HG03439 (cell line): ENCODE measurements at regions not wholly inside any gene's neighbourhood (a gene's known extent, or its start where the extent isn't known, plus 50 kb on each side); places are given as distances from the start of the nearest gene placed in this dataset.

Experiments
- ATAC-seq: cut with Tn5 transposase; IDR thresholded peaks from one replicate; pipeline ENCODE4 v1.9.1; 2021; ENCODE audit warnings: mild to moderate bottlenecking, moderate library complexity; ENCODE audit not compliant: unreplicated experiment

GRCh38 chr9:110048403-110048975 lies 159.5 kb downstream of the C9orf152 start:
- peak; percentile 68 for ATAC-seq

- peak; percentile 22 for ATAC-seq
These were observed 158.8 kb downstream of the C9orf152 start for GRCh38 chr9:110048976-110049698.

GRCh38 chr9:110049699-110050450 lies 158.1 kb downstream of the C9orf152 start:
- peak; percentile 32 for ATAC-seq

- ATAC-seq: peak; percentile 37
These were observed 157.0 kb downstream of the C9orf152 start for GRCh38 chr9:110050925-110051355.

GRCh38 chr9:110056062-110056461 lies 151.9 kb downstream of the C9orf152 start:
- ATAC-seq: no peak

- peak; percentile 66 for ATAC-seq
These were observed 149.5 kb downstream of the C9orf152 start for GRCh38 chr9:110058304-110058953.

- ATAC-seq: no peak
These were observed 148.5 kb downstream of the C9orf152 start for GRCh38 chr9:110059461-110059860.

GRCh38 chr9:110064803-110065202 lies 143.2 kb downstream of the C9orf152 start:
- no peak for ATAC-seq

GRCh38 chr9:110065532-110065931 lies 142.4 kb downstream of the C9orf152 start:
- ATAC-seq: peak; percentile 54

GRCh38 chr9:110066929-110067716 lies 140.8 kb downstream of the C9orf152 start:
- ATAC-seq: no peak

- ATAC-seq: no peak
These were observed 139.7 kb downstream of the C9orf152 start for GRCh38 chr9:110068212-110068611.

- ATAC-seq: no peak
These were observed 138.4 kb downstream of the C9orf152 start for GRCh38 chr9:110069326-110070248.

GRCh38 chr9:110072597-110073355 lies 135.2 kb downstream of the C9orf152 start:
- ATAC-seq: no peak

GRCh38 chr9:110073356-110073905 lies 134.5 kb downstream of the C9orf152 start:
- no peak for ATAC-seq

GRCh38 chr9:110076894-110077725 lies 130.8 kb downstream of the C9orf152 start:
- no peak for ATAC-seq

GRCh38 chr9:110077925-110078324 lies 130.0 kb downstream of the C9orf152 start:
- ATAC-seq: no peak

- no peak for ATAC-seq
These were observed 129.4 kb downstream of the C9orf152 start for GRCh38 chr9:110078604-110079003.

- ATAC-seq: no peak
These were observed 126.6 kb downstream of the C9orf152 start for GRCh38 chr9:110081395-110081794.
